Upper lobe of right lung (tissue), 1 donor: ENCODE measurements at regions not wholly inside any gene's neighbourhood (a gene's known extent, or its start where the extent isn't known, plus 50 kb on each side); places are given as distances from the start of the nearest gene placed in this dataset.

Source experiments
- ATAC-seq: fragments of 200-7000 bp; cut with Tn5 transposase; one replicate; pipeline ENCODE4 v1.9.1; 2020; ENCODE audit warnings: mild to moderate bottlenecking, moderate library complexity
- DNase-seq: peaks from one replicate; pipeline ENCODE4 v3.0.0-alpha.2; 2020
- H3K27ac ChIP-seq: fragments of 200-600 bp; one replicate; pipeline ENCODE4 v1.8.0; 2022
- H3K27me3 ChIP-seq: fragments of 200-600 bp; one replicate; pipeline ENCODE4 v1.8.0; 2022; ENCODE audit warnings: mild to moderate bottlenecking
- H3K36me3 ChIP-seq: fragments of 200-600 bp; one replicate; pipeline ENCODE4 v1.8.0; 2022
- H3K4me1 ChIP-seq: fragments of 200-600 bp; one replicate; pipeline ENCODE4 v1.8.0; 2022
- H3K4me3 ChIP-seq: fragments of 200-600 bp; one replicate; pipeline ENCODE4 v1.8.0; 2022; ENCODE audit warnings: mild to moderate bottlenecking
- H3K9me3 ChIP-seq: fragments of 200-600 bp; one replicate; pipeline ENCODE4 v1.8.0; 2022
- intact Hi-C: fragments of 100-400 bp; cut with DNase I; formaldehyde crosslinking; loops from one replicate; pipeline ENCODE4 v1.11.0; 2022
- TF ChIP-seq, protein P1 (sequence below): fragments of 200-600 bp; IDR thresholded peaks from one replicate; pipeline ENCODE4 v1.8.0; 2022; ENCODE audit warnings: antibody characterized with exemption
- donor health status: DM: no; HTN: yes; CAD: no; lungs with severe emphysema.

DNA sequence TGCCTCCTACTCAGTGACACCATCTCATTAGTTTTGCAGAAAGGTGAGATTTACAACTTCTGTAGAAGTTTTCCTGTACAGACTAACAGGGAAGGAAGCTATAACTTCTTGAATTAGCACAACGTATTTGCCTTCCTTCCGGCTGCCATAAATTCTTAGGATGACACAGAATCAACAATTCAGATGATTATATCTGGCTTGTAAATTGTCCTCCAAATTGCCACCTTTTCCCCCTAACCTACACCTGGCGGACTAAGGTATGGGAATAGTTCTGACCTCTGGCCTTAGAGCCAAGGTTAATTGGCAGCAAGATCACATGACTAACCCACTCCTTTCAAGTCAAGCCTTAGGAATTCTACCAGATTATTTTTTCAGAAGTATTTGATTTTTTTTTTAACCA lies 284.3 kb downstream of the LMO4 start:
- Histone ChIP-seq H3K27me3 (no peaks in the 10 kb centered on the region), H3K27ac (no peak overlapping the region), H3K4me3 (no peak overlapping the region), H3K4me1 (no peaks in the 10 kb centered on the region), H3K9me3 (no peaks in the 10 kb centered on the region), H3K36me3 (no peaks in the 10 kb centered on the region)
- intact Hi-C loops: no loop called here
- TF ChIP-seq, protein P1, sequence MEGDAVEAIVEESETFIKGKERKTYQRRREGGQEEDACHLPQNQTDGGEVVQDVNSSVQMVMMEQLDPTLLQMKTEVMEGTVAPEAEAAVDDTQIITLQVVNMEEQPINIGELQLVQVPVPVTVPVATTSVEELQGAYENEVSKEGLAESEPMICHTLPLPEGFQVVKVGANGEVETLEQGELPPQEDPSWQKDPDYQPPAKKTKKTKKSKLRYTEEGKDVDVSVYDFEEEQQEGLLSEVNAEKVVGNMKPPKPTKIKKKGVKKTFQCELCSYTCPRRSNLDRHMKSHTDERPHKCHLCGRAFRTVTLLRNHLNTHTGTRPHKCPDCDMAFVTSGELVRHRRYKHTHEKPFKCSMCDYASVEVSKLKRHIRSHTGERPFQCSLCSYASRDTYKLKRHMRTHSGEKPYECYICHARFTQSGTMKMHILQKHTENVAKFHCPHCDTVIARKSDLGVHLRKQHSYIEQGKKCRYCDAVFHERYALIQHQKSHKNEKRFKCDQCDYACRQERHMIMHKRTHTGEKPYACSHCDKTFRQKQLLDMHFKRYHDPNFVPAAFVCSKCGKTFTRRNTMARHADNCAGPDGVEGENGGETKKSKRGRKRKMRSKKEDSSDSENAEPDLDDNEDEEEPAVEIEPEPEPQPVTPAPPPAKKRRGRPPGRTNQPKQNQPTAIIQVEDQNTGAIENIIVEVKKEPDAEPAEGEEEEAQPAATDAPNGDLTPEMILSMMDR: no peak
- ATAC-seq (no peak), DNase-seq (no peak)

- Histone ChIP-seq H3K36me3 (no peaks in the 10 kb centered on the region), H3K4me3 (no peak overlapping the region), H3K4me1 (no peaks in the 10 kb centered on the region), H3K9me3 (no peaks in the 10 kb centered on the region), H3K27me3 (no peaks in the 10 kb centered on the region), H3K27ac (no peak overlapping the region)
- DNase-seq (no peak), ATAC-seq (no peak)
- TF ChIP-seq, protein P1: no peak
- intact Hi-C loops: no loop called here
Measured at GRCh38 chr1:87615491-87615890, 286.8 kb downstream of the LMO4 start.

DNA sequence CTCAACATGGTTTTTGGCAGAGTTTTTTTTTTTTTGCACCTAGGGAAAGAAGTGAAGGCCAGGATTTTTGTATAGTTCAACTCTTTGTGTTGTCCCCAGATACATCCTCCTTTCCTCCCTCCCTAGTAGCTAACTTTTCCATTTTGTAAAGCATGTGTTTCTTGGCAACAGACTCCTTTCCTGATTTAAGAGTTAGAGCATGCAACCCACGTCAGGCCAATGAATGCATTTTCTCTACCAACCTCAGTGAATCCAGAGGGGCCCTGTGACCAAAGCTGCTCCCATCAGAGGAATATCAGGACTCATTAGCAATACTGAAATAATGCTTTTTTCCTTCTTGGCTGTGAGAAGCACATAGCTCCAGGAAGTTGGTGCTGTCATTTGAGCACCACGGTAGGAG lies 287.2 kb downstream of the LMO4 start:
- DNase-seq (no peak), ATAC-seq (no peak)
- Histone ChIP-seq H3K4me3 (no peak overlapping the region), H3K4me1 (no peaks in the 10 kb centered on the region), H3K9me3 (no peaks in the 10 kb centered on the region), H3K27me3 (no peaks in the 10 kb centered on the region), H3K27ac (no peak overlapping the region), H3K36me3 (no peaks in the 10 kb centered on the region)
- TF ChIP-seq, protein P1: no peak
- intact Hi-C loops: no loop called here

GRCh38 chr1:87620807-87621206 lies 292.1 kb downstream of the LMO4 start:
- ATAC-seq (no peak), DNase-seq (no peak)
- Histone ChIP-seq H3K27ac (no peak overlapping the region), H3K36me3 (no peaks in the 10 kb centered on the region), H3K9me3 (no peaks in the 10 kb centered on the region), H3K27me3 (no peaks in the 10 kb centered on the region), H3K4me3 (no peak overlapping the region), H3K4me1 (no peaks in the 10 kb centered on the region)
- intact Hi-C loops: no loop called here
- TF ChIP-seq, protein P1: no peak

DNA sequence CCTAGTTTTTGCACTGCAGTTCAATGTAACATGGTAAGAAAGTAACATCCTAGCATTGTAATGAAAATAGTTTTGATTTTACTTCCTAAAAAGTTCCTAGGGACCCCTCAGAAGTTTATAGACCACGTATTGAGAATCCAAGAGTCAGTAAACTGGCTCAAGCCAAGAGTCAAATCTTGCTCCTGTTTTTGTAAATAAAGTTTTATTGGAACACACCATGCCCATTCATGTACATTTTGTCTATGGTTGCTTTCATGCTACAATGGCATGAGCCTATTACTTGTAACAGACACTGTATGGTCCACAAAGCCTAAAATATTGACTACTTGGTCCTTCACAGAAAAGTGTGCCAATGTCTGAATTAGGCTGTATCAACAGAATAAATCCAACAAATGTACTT lies 301.0 kb downstream of the LMO4 start:
- H3K9me3 ChIP-seq: no peaks in the 10 kb centered on the region
- intact Hi-C loops: no loop called here
- no peak for DNase-seq
- no peaks in the 10 kb centered on the region for H3K27me3 ChIP-seq
- no peaks in the 10 kb centered on the region for H3K4me1 ChIP-seq
- H3K4me3 ChIP-seq: no peak overlapping the region
- ATAC-seq: no peak
- H3K27ac ChIP-seq: no peak overlapping the region
- H3K36me3 ChIP-seq: no peaks in the 10 kb centered on the region
- TF ChIP-seq, protein P1: no peak

- Histone ChIP-seq H3K9me3 (no peaks in the 10 kb centered on the region), H3K36me3 (no peaks in the 10 kb centered on the region), H3K4me1 (no peaks in the 10 kb centered on the region), H3K27me3 (no peaks in the 10 kb centered on the region), H3K27ac (no peak overlapping the region), H3K4me3 (no peak overlapping the region)
- ATAC-seq (no peak), DNase-seq (no peak)
- TF ChIP-seq, protein P1: no peak
- intact Hi-C loops: no loop called here
Measured at GRCh38 chr1:87632232-87632631, 303.6 kb downstream of the LMO4 start.
